ENCODE measurements at regions not wholly inside any gene's neighbourhood (a gene's known extent, or its start where the extent isn't known, plus 50 kb on each side); places are given as distances from the start of the nearest gene placed in this dataset.
"Not testable (repeated sequence)": the region's sequence is repeated elsewhere in the genome, so short reads cannot be mapped to it uniquely, and the experiment has no call there.

GRCh38 chr14:86911486-86911885 lies 1081.5 kb downstream of the GALC start:
- H3K9me3 ChIP-seq (ENCODE audit: control insufficient read depth, insufficient read depth, low read length): no peaks in the 10 kb centered on the region
- no peak overlapping the region for H2BK15ac ChIP-seq (ENCODE audit: low read depth, low read length)
- H4K91ac ChIP-seq (ENCODE audit: insufficient read depth, low read depth, low read length): no peak overlapping the region
- intact Hi-C loops (cut with micrococcal nuclease): loop anchor here (5.0 to 10.0 kb wide), 2 partner anchors 449 to 703 kb away; no protein-coding TSS in a partner anchor
- H3K4me2 ChIP-seq (ENCODE audit: low read depth, low read length): no peak overlapping the region
- no peak overlapping the region for H3K18ac ChIP-seq (ENCODE audit: low read depth, low read length)
- 0 out of 2 replicates have a peak, but pooled peaks cover 2% of the 10 kb centered on the region for H3K4me1 ChIP-seq (ENCODE audit: control insufficient read depth, insufficient read depth, low read length)
- H3K56ac ChIP-seq (ENCODE audit: extremely low read depth, insufficient read depth, low read length): no peak overlapping the region
- no peak overlapping the region for H2AK5ac ChIP-seq (ENCODE audit: low read depth, low read length)
- H2BK120ac ChIP-seq (ENCODE audit: low read depth, low read length): no peak overlapping the region
- no peak overlapping the region for H4K5ac ChIP-seq (ENCODE audit: low read depth, low read length)
- no peaks in the 10 kb centered on the region for H3K9me1 ChIP-seq (ENCODE audit: insufficient read depth, low read length)
- TF ChIP-seq MAFK (IDR thresholded peaks at IDR 0.05; ENCODE audit: low read depth, low read length) (no peak), RCOR1 (IDR thresholded peaks at IDR 0.05; ENCODE audit: insufficient replicate concordance, low read length) (no peak), RAD21 (IDR thresholded peaks at IDR 0.05; ENCODE audit: low read length) (no peak)
- ChIA-PET CTCF (no interaction called here), POLR2A (ENCODE audit: unreplicated experiment) (no interaction called here)
- dilution Hi-C loops (cut with HindIII; ENCODE audit: low sequenced_read_pairs, unreplicated experiment): no loop called here
- H3K4me3 ChIP-seq (ENCODE audit: insufficient read depth, low read depth, low read length): no peak overlapping the region
- H3K14ac ChIP-seq (replicated peaks; ENCODE audit: low read depth, low read length): no peak overlapping the region
- no peak overlapping the region for H2BK20ac ChIP-seq (ENCODE audit: low read depth, low read length)
- no peaks in the 10 kb centered on the region for H3K27me3 ChIP-seq (ENCODE audit: control insufficient read depth, insufficient read depth, low read length)
- H3K23ac ChIP-seq (ENCODE audit: low read depth, low read length): no peak overlapping the region
- H3K9ac ChIP-seq (ENCODE audit: low read depth, low read length): no peak overlapping the region
- H3K79me1 ChIP-seq (ENCODE audit: low read depth in 1 of 2, low read length in 2 of 2): no peaks in the 10 kb centered on the region
- BruUV-seq (replicated peaks): no TSS peak
- H2AFZ ChIP-seq (replicated peaks; ENCODE audit: low read length, poor library complexity): no peak overlapping the region
- no peaks in the 10 kb centered on the region for H4K20me1 ChIP-seq (ENCODE audit: insufficient read depth, low read length)
- H3K36me3 ChIP-seq (ENCODE audit: control insufficient read depth, insufficient read depth, low read length): no peaks in the 10 kb centered on the region
- in situ Hi-C loops (cut with MboI; ENCODE audit: low sequenced_read_pairs): no loop called here
- no CpG with 5 or more reads among the region's 6 CpGs for WGBS, 2 experiments (ENCODE audit: extremely low coverage in 2 of 2, insufficient read length in 1 of 2)
- ATAC-seq (ENCODE audit: low read depth) (no peak), DNase-seq (no peak)
- no peak overlapping the region for H3K27ac ChIP-seq (ENCODE audit: insufficient read depth, low read length)
- no peak overlapping the region for H2BK5ac ChIP-seq (ENCODE audit: low read depth, low read length, poor library complexity, severe bottlenecking)
- no peak overlapping the region for H2AK9ac ChIP-seq (replicated peaks; ENCODE audit: low read depth, low read length, poor library complexity)
- no peak overlapping the region for H4K8ac ChIP-seq (ENCODE audit: low read depth in 2 of 2, low read length in 2 of 2)
- no peak overlapping the region for H3K4ac ChIP-seq (ENCODE audit: low read depth, low read length)

GRCh38 chr14:86905386-86905926 lies 1087.5 kb downstream of the GALC start:
- H4K5ac ChIP-seq (ENCODE audit: low read depth, low read length); H2AFZ ChIP-seq (replicated peaks; ENCODE audit: low read length, poor library complexity); H2AK9ac ChIP-seq (replicated peaks; ENCODE audit: low read depth, low read length, poor library complexity); H3K9ac ChIP-seq (ENCODE audit: low read depth, low read length); H3K36me3 ChIP-seq (ENCODE audit: control insufficient read depth, insufficient read depth, low read length); POLR2A ChIA-PET (ENCODE audit: unreplicated experiment); H3K9me3 ChIP-seq (ENCODE audit: control insufficient read depth, insufficient read depth, low read length); H3K23ac ChIP-seq (ENCODE audit: low read depth, low read length); H2BK15ac ChIP-seq (ENCODE audit: low read depth, low read length); H3K4me2 ChIP-seq (ENCODE audit: low read depth, low read length); H3K79me1 ChIP-seq (ENCODE audit: low read depth in 1 of 2, low read length in 2 of 2); DNase-seq; H3K56ac ChIP-seq (ENCODE audit: extremely low read depth, insufficient read depth, low read length); H2BK120ac ChIP-seq (ENCODE audit: low read depth, low read length); H4K8ac ChIP-seq (ENCODE audit: low read depth in 2 of 2, low read length in 2 of 2); H2BK20ac ChIP-seq (ENCODE audit: low read depth, low read length); H3K18ac ChIP-seq (ENCODE audit: low read depth, low read length); BruUV-seq (replicated peaks); H3K4ac ChIP-seq (ENCODE audit: low read depth, low read length); in situ Hi-C loops (cut with MboI; ENCODE audit: low sequenced_read_pairs); H3K9me1 ChIP-seq (ENCODE audit: insufficient read depth, low read length); H3K4me1 ChIP-seq (ENCODE audit: control insufficient read depth, insufficient read depth, low read length); H3K27ac ChIP-seq (ENCODE audit: insufficient read depth, low read length); ATAC-seq (ENCODE audit: low read depth); H3K4me3 ChIP-seq (ENCODE audit: insufficient read depth, low read depth, low read length); H3K27me3 ChIP-seq (ENCODE audit: control insufficient read depth, insufficient read depth, low read length); H2AK5ac ChIP-seq (ENCODE audit: low read depth, low read length); dilution Hi-C loops (cut with HindIII; ENCODE audit: low sequenced_read_pairs, unreplicated experiment); H2BK5ac ChIP-seq (ENCODE audit: low read depth, low read length, poor library complexity, severe bottlenecking); H4K91ac ChIP-seq (ENCODE audit: insufficient read depth, low read depth, low read length); CTCF ChIA-PET; H4K20me1 ChIP-seq (ENCODE audit: insufficient read depth, low read length); H3K14ac ChIP-seq (replicated peaks; ENCODE audit: low read depth, low read length): not testable (repeated sequence)
- intact Hi-C loops (cut with micrococcal nuclease): loop anchor here (10.0 kb wide), 1 partner anchor 621 kb away; no protein-coding TSS in a partner anchor
- WGBS, 2 experiments (ENCODE audit: extremely low coverage in 2 of 2, insufficient read length in 1 of 2): 97% methylated on average over 21 of the region's 48 CpGs; no CpG with 5 or more reads in 1 of the 2 experiments

Measured in IMR-90 (cell line).